Thoracic aorta (tissue), 2 donors: ENCODE measurements at regions not wholly inside any gene's neighbourhood (a gene's known extent, or its start where the extent isn't known, plus 50 kb on each side); places are given as distances from the start of the nearest gene placed in this dataset.

Experiments
- ATAC-seq: fragments of 150-250 bp; one replicate; pipeline ENCODE4 v1.8.0; 2017; ENCODE audit warnings: low read depth; ENCODE audit not compliant: insufficient number of reproducible peaks, low FRiP score
- DNase-seq: peaks from one replicate; pipeline ENCODE4 v3.0.0-alpha.2; 2020; ENCODE audit warnings: low spot score
- H3K27ac ChIP-seq, 2 donors: fragments of 200-600 bp; sonication (generic); 1 replicate in 1 of 2; 2 replicates in 1 of 2; pipeline ENCODE4 v1.5.1; 2016; ENCODE audit warnings: mild to moderate bottlenecking in 2 of 2, moderate library complexity in 2 of 2
- H3K27me3 ChIP-seq: fragments of 200-600 bp; sonication (generic); replicated peaks from 2 replicates; pipeline ENCODE4 v1.6.0; 2016; ENCODE audit warnings: mild to moderate bottlenecking; ENCODE audit not compliant: insufficient read depth
- H3K36me3 ChIP-seq: fragments of 200-600 bp; sonication (generic); one replicate; pipeline ENCODE4 v1.5.1; 2016
- H3K4me1 ChIP-seq, 2 donors: fragments of 200-600 bp; sonication (generic); 1 replicate in 1 of 2; 2 replicates in 1 of 2; pipeline versions ENCODE4 v1.5.1 to v1.6.0; 2016; ENCODE audit warnings: low read depth in 2 of 2, mild to moderate bottlenecking in 1 of 2; ENCODE audit not compliant: control insufficient read depth in 1 of 2
- H3K4me3 ChIP-seq: fragments of 200-600 bp; sonication (generic); 2 replicates; pipeline ENCODE4 v1.5.1; 2016; ENCODE audit warnings: mild to moderate bottlenecking
- H3K9me3 ChIP-seq: fragments of 200-600 bp; sonication (generic); 2 replicates; pipeline ENCODE4 v1.5.1; 2016
- CTCF ChIP-seq: fragments of 200-600 bp; sonication (generic); IDR thresholded peaks from one replicate; pipeline ENCODE4 v1.5.1; 2019; ENCODE audit warnings: antibody characterized with exemption

GRCh38 chr5:166379517-166379916 lies 1911.9 kb upstream of the WWC1 start:
- no peak for ATAC-seq
- no peaks in the 10 kb centered on the region for H3K9me3 ChIP-seq
- no peaks in the 10 kb centered on the region for H3K27me3 ChIP-seq

GRCh38 chr5:166382031-166382430 lies 1909.4 kb upstream of the WWC1 start:
- ATAC-seq (no peak), DNase-seq (no peak)
- Histone ChIP-seq H3K27ac (no peak overlapping the region), H3K27me3 (no peaks in the 10 kb centered on the region), H3K4me1 (no peaks in the 10 kb centered on the region), H3K36me3 (no peaks in the 10 kb centered on the region), H3K9me3 (no peaks in the 10 kb centered on the region), H3K4me3 (no peak overlapping the region)
- no peak for TF ChIP-seq CTCF

More at GRCh38 chr5:166379517-166379916, 1911.9 kb upstream of the WWC1 start:
- no peak for TF ChIP-seq CTCF
- H3K4me3 ChIP-seq, result no peak overlapping the region
- H3K36me3 ChIP-seq, result no peaks in the 10 kb centered on the region
- no peaks in the 10 kb centered on the region for H3K4me1 ChIP-seq
- no peak for DNase-seq
- no peak overlapping the region for H3K27ac ChIP-seq

GRCh38 chr5:166398131-166398530 lies 1893.3 kb upstream of the WWC1 start:
- H3K36me3 ChIP-seq, result no peaks in the 10 kb centered on the region
- ATAC-seq (no peak), DNase-seq (no peak)
- no peaks in the 10 kb centered on the region for H3K4me1 ChIP-seq
- no peaks in the 10 kb centered on the region for H3K9me3 ChIP-seq
- TF ChIP-seq CTCF, result no peak
- H3K27ac ChIP-seq, result no peak overlapping the region
- H3K27me3 ChIP-seq, result no peaks in the 10 kb centered on the region
- no peak overlapping the region for H3K4me3 ChIP-seq

GRCh38 chr5:166399781-166400180 lies 1891.7 kb upstream of the WWC1 start:
- no peak for TF ChIP-seq CTCF

GRCh38 chr5:166401391-166401790 lies 1890.1 kb upstream of the WWC1 start:
- H3K36me3 ChIP-seq, result no peaks in the 10 kb centered on the region
- H3K27me3 ChIP-seq, result no peaks in the 10 kb centered on the region
- no peaks in the 10 kb centered on the region for H3K4me1 ChIP-seq
- H3K9me3 ChIP-seq, result no peaks in the 10 kb centered on the region
- ATAC-seq (no peak), DNase-seq (no peak)
- no peak for TF ChIP-seq CTCF
- no peak overlapping the region for H3K27ac ChIP-seq
- H3K4me3 ChIP-seq, result no peak overlapping the region

More at GRCh38 chr5:166399781-166400180, 1891.7 kb upstream of the WWC1 start:
- ATAC-seq (no peak), DNase-seq (no peak)
- Histone ChIP-seq H3K27ac (no peak overlapping the region), H3K36me3 (no peaks in the 10 kb centered on the region), H3K27me3 (no peaks in the 10 kb centered on the region), H3K4me1 (no peaks in the 10 kb centered on the region), H3K4me3 (no peak overlapping the region), H3K9me3 (no peaks in the 10 kb centered on the region)
